HG02884 (cell line): ENCODE measurements at regions not wholly inside any gene's neighbourhood (a gene's known extent, or its start where the extent isn't known, plus 50 kb on each side); places are given as distances from the start of the nearest gene placed in this dataset.

Experiments used
- ATAC-seq: cut with Tn5 transposase; IDR thresholded peaks from one replicate; pipeline ENCODE4 v1.9.1; 2021; ENCODE audit warnings: mild to moderate bottlenecking, moderate library complexity; ENCODE audit not compliant: unreplicated experiment

- ATAC-seq, result no peak
Observed at GRCh38 chr11:116073854-116074837, 569.9 kb upstream of the CADM1 start.

DNA sequence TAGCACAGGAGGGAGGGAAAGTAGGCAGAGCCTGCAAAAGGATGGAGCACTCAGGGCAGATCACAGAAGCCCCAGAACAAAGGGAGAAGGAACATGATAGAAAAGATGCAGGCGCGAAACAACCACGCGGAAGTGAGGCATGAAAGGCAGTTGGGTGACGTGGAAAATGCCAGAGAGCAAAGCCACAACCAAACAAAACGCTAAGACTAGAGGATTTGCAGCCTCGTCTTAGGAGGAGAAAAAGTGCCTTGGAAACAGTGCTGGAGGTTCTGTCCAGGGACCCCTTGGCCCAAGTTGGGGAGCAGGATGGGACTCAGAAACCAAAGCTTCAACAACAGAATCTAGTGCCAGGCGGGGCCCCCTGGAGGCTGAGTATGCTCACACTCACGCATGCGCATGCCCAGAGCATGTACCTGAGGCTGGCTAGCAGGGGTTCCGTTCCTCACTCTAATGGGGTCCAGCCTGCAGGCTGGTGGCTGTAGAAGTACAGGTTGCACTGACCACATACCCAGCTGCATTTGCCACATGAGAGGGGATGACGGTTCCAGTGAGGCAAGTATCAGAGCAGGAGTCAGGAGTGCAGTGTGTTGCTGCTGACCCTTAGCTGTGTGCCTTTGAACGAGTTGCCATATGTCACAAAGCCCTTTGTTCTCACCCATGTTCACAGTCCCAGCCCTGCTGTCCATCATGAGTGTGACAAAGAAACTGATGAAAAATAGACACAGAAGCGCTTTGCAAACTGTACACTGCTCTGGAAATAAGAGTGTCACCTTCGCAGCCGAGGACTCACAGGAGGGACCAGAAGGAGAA lies 568.6 kb upstream of the CADM1 start:
- no peak for ATAC-seq

GRCh38 chr11:116072133-116072532 lies 567.9 kb upstream of the CADM1 start:
- no peak for ATAC-seq

GRCh38 chr11:116071241-116071640 lies 567.0 kb upstream of the CADM1 start:
- no peak for ATAC-seq

GRCh38 chr11:116070520-116070919 lies 566.3 kb upstream of the CADM1 start:
- ATAC-seq, result no peak

- no peak for ATAC-seq
Observed at GRCh38 chr11:116066777-116067176, 562.6 kb upstream of the CADM1 start.

DNA sequence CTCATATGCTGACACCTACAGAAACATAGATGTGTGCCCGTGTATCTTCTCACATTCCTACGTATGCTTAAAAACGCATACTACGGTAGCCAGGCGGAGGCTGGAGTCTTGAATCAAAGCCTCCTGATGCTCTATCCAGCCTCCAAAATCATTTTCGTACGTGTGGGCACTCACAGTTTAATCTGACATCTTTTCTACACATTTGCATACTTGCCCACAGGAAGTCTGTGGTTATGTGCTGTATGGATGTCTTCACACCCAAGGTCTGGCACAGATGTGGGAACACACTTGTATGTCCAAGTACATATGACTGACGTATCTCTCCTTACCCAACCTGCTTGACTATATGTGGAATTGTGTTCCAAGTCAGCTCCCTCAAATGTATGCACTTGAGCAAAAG lies 561.8 kb upstream of the CADM1 start:
- no peak for ATAC-seq

GRCh38 chr11:116065191-116065895 lies 561.1 kb upstream of the CADM1 start:
- ATAC-seq, result no peak

DNA sequence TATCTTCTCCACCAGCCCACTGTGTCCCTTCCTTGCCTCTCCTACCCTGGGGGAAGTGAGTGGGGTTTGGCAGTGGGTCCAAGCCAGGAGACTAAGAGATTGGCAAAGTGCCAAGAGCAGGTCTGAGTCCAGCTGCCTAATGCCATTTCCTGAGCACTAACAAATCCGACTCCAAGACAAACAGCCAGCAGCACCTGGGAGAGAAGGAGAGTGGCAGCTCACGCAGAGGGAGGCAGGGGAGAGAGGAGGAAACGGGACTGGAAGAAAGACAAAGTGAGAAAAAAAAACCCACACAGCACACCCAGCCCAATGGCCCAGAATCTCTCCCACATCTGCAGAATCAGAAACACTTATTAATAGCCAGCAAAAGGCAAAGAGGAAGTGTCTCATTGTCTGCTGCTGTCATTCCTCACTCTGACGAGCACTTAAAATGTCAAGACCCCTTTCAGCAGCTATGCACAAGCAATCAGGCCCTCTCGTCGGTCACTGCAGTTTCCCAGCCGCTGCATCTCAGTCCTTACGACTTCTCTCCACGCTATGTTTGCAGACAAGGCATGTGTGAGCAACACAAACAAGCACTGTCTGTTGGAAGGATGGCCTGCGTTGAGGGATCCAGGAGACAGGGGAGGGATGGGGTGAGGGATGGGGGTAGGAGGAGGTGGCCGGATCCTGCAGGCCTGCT lies 558.4 kb upstream of the CADM1 start:
- ATAC-seq, result no peak

- no peak for ATAC-seq
Observed at GRCh38 chr11:116062129-116062489, 557.9 kb upstream of the CADM1 start.

DNA sequence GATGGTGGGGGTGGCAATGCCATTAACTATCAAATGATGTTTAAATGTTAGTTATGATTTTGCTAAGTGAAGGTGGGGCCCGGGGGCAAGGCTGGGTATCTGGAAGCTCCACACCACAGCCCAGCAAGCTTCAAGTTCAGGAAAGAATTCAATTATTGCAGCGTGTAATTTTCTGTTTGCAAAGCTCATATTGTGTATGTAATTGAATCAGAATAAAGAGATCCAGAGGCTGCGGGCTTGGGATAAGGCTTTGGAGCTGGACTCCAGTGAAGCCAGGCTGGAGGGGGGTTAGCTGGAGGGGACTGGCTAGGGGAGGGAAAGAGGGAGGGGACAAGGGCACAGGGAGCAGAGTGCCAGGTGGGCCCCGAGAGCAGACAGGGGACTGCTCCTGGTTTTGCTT lies 557.1 kb upstream of the CADM1 start:
- no peak for ATAC-seq

DNA sequence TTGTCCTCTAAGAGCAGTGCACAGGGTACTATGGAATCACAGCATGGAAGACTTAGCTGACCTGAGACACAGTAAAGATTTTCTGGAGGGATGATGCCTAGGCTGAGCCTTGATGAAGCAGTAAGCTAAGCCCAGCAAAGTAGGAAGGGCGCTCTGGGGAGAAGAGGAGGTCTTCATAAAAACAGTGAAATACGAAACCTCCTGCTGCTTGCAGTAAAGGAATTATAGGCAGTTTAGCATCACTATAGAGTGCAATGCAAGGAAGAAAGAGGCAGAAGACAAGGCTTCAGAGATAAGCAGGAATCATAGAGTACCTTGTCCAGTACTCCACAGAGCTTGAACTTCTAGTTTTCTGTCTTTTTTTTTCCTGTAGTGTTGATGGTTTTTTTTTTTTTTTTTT lies 555.7 kb upstream of the CADM1 start:
- ATAC-seq, result no peak

GRCh38 chr11:116057000-116057399 lies 552.8 kb upstream of the CADM1 start:
- no peak for ATAC-seq

DNA sequence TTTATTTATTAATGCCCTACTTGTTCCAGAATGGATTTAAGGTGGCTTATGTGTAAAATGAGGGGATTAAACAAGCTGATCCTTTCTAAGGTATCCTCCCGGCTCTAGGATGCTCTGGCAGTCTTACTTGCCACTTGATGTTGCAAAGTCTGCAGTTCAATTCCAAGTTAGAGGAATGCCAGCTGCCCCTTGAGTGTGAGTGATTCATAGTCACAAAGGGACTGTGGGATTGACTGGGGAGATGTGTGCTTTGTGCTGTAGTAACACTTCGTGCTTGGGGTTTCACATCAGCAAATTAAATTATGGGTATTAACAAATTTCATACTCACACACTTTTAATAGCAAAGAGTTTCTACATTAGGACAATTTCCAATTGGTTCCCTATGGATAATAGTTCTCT lies 550.8 kb upstream of the CADM1 start:
- no peak for ATAC-seq

GRCh38 chr11:116053548-116053919 lies 549.3 kb upstream of the CADM1 start:
- ATAC-seq, result no peak

DNA sequence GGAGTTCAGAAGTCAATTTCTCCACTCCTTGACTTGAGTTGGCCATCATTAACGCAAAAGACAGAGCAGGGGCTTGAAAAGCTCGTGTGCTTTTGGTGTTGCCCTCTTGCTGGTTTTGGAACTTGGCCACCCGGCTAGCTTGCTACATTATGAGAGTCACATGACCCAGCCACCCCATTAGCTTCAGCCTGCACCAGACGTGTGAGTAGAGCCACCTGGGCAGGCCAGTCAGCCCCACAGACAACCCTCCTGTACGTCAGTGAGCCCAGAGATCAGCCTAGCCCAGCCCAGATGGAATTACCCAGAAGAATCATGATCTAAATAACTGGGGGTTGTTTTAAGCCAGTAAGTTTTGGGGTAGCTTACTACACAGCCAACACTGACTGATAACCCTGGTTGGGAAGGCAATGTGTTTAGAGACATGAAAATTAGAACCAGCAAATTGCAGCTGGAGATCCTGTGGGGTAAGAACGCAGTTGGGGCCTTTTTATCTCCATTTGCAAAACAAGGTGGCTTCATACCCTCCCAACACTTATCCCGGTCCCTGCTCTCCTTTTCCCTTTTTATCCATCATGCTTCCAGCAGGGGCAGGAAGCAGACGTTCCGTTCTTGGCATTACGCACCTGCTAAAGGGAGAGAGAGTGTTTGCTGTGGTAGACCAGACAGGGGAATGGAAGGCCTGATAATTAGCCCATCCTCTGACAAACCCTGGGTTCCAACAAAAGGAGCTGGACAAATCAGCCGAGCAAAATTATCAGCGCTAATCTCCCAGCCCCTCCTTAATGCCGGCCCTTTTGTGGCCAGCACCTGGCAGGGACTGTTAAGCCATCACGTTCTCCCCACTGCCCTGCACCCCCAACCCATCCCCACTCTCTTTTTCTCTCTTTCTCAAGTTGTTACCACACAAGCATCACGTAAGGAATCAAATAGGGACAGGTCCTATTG lies 548.7 kb upstream of the CADM1 start:
- no peak for ATAC-seq

- ATAC-seq, result no peak
Observed at GRCh38 chr11:116051494-116051893, 547.3 kb upstream of the CADM1 start.

DNA sequence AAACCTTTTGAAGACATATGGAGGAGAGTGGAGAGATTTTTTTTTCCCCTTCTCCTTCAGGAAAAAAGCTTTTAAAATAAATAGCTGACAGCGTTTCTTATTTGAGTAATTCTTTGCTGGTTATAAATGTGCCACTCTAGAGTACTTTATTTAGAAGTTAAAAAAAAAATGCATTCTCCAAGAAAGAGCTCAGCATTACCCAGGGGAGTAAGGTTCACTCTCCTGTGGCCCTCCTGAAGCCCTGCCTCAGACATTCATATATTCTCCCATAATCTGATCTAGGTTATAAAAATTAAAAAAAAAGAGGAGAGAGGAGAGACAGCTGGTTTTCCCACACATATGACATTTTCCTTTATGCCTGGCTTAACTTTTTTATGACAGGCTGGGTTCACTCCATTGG lies 545.2 kb upstream of the CADM1 start:
- ATAC-seq, result no peak

GRCh38 chr11:116046127-116046526 lies 541.9 kb upstream of the CADM1 start:
- no peak for ATAC-seq

- ATAC-seq, result no peak
Observed at GRCh38 chr11:116044941-116045340, 540.7 kb upstream of the CADM1 start.
